ENCODE measurements at regions not wholly inside any gene's neighbourhood (a gene's known extent, or its start where the extent isn't known, plus 50 kb on each side); places are given as distances from the start of the nearest gene placed in this dataset.

DNA sequence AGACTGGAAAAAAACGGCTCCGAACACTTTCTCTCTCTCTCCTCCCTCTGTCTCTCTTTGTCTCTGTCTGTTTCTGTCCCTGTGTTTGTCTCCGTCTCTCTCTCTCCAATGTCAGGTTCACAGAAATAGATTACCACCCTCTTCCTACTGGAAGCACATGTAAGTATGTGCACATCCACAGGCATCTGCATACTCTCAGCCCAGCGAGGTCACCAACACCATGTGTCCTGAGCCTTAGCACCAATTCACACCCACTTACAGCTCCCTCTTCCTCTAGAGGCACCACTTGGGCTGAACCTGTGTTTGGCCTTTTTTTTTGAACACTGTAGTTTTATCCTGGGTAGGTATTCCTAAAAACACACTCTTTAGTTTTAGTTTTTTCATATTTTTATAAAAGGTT lies 130.5 kb downstream of the ETS2 start:
- H3K4me3 Mint-ChIP-seq = no peak overlapping the region
- peak overlapping the region in 1 of 2 donors; percentile 69 for H3K27ac Mint-ChIP-seq
- peaks cover 19% of the 10 kb centered on the region for H3K4me1 Mint-ChIP-seq
- H3K9me3 Mint-ChIP-seq = no peaks in the 10 kb centered on the region
- DNase-seq (no peak), ATAC-seq (no peak)
- no peaks in the 10 kb centered on the region for H3K27me3 Mint-ChIP-seq

DNA sequence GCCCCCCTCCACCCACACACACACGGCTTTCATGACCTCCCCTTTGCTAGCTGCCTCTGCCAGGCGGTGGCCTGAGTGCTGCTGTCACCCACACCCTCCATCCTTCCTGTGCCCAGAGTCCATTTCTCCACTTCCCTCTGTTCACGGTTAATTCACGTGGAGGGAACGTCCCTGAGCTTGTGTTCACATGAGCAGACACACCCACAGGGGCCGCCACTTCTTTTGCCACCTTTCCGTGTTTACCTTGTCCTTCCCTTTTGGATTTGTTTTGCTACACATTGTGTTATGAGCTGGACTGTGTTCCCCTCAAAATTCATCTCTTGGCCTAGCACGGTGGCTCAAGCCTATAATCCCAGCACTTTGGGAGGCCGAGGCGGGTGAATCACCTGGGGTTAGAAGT lies 128.0 kb downstream of the ETS2 start:
- Mint-ChIP-seq H3K4me3 (no peak overlapping the region), H3K27me3 (no peaks in the 10 kb centered on the region), H3K27ac (peak overlapping the region in 1 of 2 donors; percentile 81), H3K4me1 (peaks cover 16% of the 10 kb centered on the region), H3K9me3 (peaks cover 0 to 11% of the 10 kb centered on the region in 2 donors)
- no peak for DNase-seq
- ATAC-seq = no peak

DNA sequence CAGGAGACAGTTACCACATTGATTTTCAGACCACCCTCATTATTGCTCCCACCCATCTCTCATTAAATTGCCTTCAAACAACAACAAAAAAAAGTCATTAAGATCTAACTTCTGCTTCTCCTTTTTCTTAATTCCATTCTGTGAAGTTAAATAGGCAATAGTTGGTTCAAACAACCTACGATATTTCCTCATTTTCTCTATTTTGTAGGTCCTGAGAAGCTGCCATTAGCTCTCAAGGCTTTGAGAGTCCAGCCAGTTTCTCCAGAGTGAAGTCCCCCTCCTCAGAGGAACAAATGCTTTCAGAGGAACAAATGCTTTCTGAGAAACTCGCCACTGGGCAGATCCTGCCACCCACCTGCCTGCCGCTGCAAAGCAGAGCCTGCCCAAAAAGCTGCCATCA lies 125.6 kb downstream of the ETS2 start:
- Mint-ChIP-seq H3K27ac (no peak overlapping the region), H3K4me3 (no peak overlapping the region), H3K27me3 (peaks cover 6% of the 10 kb centered on the region), H3K9me3 (peaks cover 0 to 11% of the 10 kb centered on the region in 2 donors), H3K4me1 (peaks cover 12% of the 10 kb centered on the region)
- ATAC-seq (no peak), DNase-seq (no peak)

DNA sequence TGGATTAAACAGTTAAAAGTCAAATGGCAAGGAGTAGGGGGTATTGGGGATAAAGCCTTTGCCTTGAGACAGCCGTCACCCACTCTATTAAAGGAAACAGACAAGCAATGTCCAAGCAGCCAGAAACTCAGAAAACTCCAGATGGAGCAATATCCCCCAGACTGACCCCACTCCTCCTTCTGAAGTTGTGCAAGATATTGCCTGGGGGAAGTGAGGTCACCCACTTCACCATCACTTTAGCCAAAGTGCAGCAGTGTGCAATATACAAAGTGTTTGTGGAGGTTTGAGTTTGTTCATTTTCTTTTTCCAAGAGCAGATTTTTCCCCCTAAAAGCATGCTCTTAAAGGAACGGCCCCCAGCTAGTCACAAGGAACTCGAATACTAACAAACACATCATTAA lies 125.1 kb downstream of the ETS2 start:
- Mint-ChIP-seq H3K4me1 (peaks cover 17% of the 10 kb centered on the region), H3K27ac (no peak overlapping the region), H3K4me3 (no peak overlapping the region), H3K27me3 (peaks cover 11% of the 10 kb centered on the region), H3K9me3 (peaks cover 0 to 11% of the 10 kb centered on the region in 2 donors)
- ATAC-seq (no peak), DNase-seq (no peak)

DNA sequence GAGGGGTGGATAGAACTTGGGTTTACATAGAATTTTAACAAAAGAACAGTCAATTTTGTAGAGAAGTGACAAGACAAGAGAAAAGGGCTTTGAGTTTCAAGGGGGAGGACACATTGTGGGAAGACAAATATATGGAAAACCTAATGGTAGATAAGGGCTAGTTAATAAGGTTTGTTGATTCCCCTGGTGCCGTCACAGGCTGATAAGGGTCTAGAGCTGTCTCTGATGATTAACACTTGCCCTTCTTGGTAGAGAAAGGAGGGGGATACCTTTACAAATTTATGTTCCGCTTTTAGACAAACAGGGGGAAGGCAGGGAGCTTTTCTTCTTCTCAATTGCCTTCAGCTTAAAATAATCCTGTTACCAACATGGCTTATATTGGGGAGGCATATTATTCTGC lies 124.3 kb downstream of the ETS2 start:
- ATAC-seq (no peak), DNase-seq (no peak)
- peaks cover 20% of the 10 kb centered on the region for H3K4me1 Mint-ChIP-seq
- peaks cover 19% of the 10 kb centered on the region for H3K27me3 Mint-ChIP-seq
- H3K4me3 Mint-ChIP-seq = no peak overlapping the region
- H3K27ac Mint-ChIP-seq = peak overlapping the region in 1 of 2 donors; percentile 37
- H3K9me3 Mint-ChIP-seq = peaks cover 0 to 11% of the 10 kb centered on the region in 2 donors

DNA sequence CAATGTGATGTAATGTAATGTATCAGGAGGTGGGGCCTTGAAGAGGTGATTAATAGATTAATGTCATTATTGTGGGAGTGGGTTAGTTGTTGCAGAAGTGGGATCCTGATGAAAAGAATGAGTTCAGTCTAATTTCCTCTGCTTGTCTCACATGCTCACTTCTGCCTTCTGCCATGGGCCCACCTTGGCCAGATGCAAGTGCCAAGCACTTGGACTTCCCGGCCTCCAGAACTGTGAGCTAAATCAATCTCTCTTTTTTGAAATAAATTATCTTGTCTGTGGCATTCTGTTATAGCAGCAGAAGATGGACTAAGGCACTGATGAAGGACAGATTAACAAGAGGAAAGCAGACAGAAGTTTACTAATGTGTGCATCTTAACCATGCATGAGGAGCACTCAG lies 123.9 kb downstream of the ETS2 start:
- H3K27me3 Mint-ChIP-seq = peaks cover 23% of the 10 kb centered on the region
- H3K27ac Mint-ChIP-seq = peak overlapping the region in 1 of 2 donors; percentile 37
- no peak overlapping the region for H3K4me3 Mint-ChIP-seq
- peaks cover 20% of the 10 kb centered on the region for H3K4me1 Mint-ChIP-seq
- DNase-seq = no peak
- H3K9me3 Mint-ChIP-seq = peaks cover 0 to 11% of the 10 kb centered on the region in 2 donors
- no peak for ATAC-seq

DNA sequence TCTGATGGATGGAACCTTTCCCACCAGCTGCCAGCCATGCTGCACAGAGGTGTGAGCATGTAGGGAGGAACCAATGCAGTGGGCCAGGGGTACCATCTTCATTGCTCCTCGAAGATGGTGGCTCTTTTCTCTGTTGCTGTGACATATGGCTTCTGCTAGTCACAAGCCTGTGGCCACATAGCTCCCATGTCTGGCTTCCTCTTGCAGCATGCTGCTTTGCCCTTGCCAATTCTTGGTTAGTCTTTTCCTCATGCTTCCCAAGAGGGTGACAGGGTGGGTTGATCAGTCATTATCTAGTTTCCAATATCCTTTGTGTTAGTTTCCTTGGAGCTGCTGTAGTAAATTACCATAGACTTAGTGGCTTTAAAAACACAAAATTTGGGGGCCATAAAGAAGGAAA lies 123.4 kb downstream of the ETS2 start:
- no peak overlapping the region for H3K27ac Mint-ChIP-seq
- peaks cover 0 to 11% of the 10 kb centered on the region in 2 donors for H3K9me3 Mint-ChIP-seq
- no peak for ATAC-seq
- H3K27me3 Mint-ChIP-seq = peaks cover 24% of the 10 kb centered on the region
- peaks cover 20% of the 10 kb centered on the region for H3K4me1 Mint-ChIP-seq
- no peak overlapping the region for H3K4me3 Mint-ChIP-seq
- DNase-seq = no peak

DNA sequence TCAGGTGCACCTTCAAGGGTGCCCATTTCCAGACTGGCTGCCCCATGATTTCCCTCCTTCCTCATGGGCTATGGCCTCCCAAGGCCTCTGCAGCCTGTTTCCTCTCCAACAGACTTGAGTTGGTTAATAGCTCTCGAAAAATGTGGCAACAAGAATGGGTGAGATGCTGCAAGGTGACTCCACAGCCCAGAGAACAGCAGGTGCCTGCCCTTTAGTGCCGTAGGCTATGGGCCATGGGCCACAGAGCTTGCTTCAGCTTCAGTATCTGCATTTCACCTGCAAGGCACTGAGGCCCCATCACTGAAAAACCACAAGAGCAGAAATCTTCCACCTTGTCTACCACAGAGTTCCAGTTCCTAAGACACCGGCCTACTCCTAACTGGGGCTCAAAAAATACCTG lies 122.0 kb downstream of the ETS2 start:
- no peak for ATAC-seq
- Mint-ChIP-seq H3K27ac (no peak overlapping the region), H3K27me3 (peaks cover 27% of the 10 kb centered on the region), H3K4me3 (no peak overlapping the region), H3K4me1 (peaks cover 20% of the 10 kb centered on the region), H3K9me3 (peaks cover 0 to 14% of the 10 kb centered on the region in 2 donors)
- DNase-seq = no peak

DNA sequence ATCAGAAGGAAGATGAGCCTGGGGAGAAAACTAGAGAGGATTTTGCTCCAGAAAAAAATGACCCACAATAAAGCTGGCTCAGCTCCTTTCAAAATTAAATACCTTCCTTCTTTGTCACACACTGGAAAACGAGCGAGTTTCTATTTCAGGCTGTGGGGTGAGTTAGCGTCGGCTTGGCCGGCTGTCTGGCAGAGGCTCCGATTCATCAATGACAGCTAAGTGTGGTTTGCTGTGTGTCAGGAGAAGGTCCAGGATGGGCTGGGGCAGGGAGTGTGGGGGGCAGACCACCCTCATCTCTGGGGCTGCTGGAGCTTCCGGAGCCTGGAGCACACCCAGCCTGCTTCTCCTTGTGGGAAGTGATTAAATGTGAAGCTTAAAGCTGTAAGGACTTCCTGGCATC lies 120.2 kb downstream of the ETS2 start:
- Mint-ChIP-seq H3K9me3 (peaks cover 0 to 19% of the 10 kb centered on the region in 2 donors), H3K4me3 (no peak overlapping the region), H3K27ac (peak overlapping the region in 1 of 2 donors; percentile 89), H3K27me3 (peaks cover 40% of the 10 kb centered on the region), H3K4me1 (peaks cover 20% of the 10 kb centered on the region)
- DNase-seq (no peak), ATAC-seq (no peak)

DNA sequence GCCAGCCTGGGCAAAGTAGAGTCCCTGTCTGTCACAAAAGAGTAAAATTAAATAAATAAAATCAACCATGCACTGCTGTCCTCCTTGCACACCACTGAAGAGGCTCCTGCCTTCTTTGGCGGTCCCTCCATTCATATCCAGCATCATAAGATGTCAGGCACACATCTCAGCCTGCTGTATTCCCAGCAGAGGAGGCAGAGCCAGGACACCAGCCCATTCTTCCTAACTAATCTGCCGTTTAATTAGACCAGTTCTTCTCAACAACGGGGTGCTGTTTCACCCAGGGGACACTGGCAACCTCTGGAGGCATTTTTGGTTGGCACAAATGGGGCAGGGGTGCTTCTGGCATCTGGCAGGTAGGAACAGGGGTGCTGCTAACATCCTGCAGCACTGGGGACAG lies 119.7 kb downstream of the ETS2 start:
- no peak for ATAC-seq
- Mint-ChIP-seq H3K27me3 (peaks cover 40% of the 10 kb centered on the region), H3K4me1 (peaks cover 20% of the 10 kb centered on the region), H3K4me3 (no peak overlapping the region), H3K27ac (peak overlapping the region in 1 of 2 donors; percentile 89), H3K9me3 (peaks cover 0 to 19% of the 10 kb centered on the region in 2 donors)
- no peak for DNase-seq

DNA sequence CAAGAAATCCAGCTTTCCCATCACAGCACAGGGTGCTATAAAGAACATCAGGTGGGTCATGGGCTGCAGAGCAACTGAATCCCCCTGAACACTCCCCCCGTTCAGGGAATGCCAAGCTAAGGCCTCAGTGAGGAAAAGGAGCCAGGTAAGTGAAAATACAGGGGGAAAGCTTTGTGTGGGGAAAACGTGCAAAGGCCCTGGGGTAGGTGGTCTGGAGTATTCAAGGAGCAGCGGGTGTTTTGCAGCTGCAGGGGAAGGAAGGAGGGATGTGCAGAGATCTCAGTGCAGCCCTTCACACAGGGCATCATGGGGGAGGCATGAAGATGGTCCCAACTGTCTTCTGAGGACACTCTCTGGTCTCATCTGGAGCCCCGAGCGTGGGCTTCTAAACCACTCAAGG lies 119.2 kb downstream of the ETS2 start:
- no peak overlapping the region for H3K4me3 Mint-ChIP-seq
- ATAC-seq = no peak

DNA sequence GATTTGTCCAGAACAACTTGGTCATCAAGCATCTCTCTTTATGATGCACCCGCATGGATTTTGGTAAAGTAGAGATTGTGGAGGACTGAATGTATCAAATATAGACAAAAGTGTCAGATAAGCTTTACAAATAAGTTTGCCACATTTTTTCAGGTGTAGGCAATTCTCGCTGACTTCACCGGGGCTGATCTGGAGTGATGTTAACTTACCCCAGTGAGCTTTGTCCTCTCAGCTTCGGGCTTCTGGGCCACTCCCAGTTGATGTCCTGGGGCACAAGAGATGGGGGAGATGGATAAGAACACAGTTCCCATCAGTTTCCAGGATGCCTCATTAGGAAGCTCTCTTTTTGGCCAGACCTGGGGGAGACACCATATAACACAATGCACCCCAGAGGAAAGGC lies 117.7 kb downstream of the ETS2 start:
- no peak for DNase-seq
- Mint-ChIP-seq H3K4me3 (no peak overlapping the region), H3K27me3 (peaks cover 51% of the 10 kb centered on the region), H3K9me3 (peaks cover 0 to 8% of the 10 kb centered on the region in 2 donors), H3K27ac (no peak overlapping the region), H3K4me1 (peaks cover 20% of the 10 kb centered on the region)
- no peak for ATAC-seq

More for the DNA sequence above, 119.2 kb downstream of the ETS2 start:
- Mint-ChIP-seq H3K4me1 (peaks cover 20% of the 10 kb centered on the region), H3K9me3 (peaks cover 0 to 16% of the 10 kb centered on the region in 2 donors), H3K27me3 (peaks cover 43% of the 10 kb centered on the region), H3K27ac (no peak overlapping the region)
- DNase-seq = no peak

DNA sequence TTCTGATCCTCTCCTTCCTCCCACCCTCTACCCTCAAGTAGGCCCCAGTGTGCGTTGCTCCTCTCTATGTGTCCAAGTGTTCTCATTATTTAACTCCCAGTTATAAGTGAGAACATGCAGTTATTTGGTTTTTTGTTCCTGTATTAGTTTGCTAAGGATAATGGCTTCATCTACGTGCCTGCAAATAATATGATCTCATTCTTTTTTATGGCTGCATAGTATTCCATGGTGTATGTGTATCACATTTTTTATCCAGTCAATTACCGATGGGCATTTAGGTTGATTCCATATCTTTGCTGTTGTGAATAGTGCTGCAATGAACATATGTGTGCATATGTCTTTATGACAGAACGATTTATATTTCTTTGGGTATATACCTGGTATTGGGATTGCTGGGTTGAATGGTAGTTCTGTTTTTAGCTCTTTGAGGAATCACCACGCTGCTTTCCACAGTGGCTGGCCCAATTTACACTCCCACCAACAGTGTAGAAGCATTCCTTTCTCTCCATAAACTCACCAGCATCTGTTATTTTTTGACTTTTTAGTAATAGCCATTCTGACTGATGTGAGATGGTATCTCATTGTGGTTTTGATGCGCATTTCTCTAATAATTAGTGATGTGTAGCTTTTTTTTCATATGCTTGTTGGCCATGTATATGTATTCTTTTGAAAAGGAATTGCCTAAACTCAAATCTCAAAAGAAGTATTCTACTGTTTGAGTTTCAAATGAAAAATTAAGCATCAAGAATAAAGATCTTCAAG lies 116.9 kb downstream of the ETS2 start:
- H3K4me3 Mint-ChIP-seq = no peak overlapping the region
- peaks cover 0 to 8% of the 10 kb centered on the region in 2 donors for H3K9me3 Mint-ChIP-seq
- H3K27me3 Mint-ChIP-seq = peaks cover 51% of the 10 kb centered on the region
- no peak for ATAC-seq
- no peak for DNase-seq
- peaks cover 15% of the 10 kb centered on the region for H3K4me1 Mint-ChIP-seq
- H3K27ac Mint-ChIP-seq = no peak overlapping the region

DNA sequence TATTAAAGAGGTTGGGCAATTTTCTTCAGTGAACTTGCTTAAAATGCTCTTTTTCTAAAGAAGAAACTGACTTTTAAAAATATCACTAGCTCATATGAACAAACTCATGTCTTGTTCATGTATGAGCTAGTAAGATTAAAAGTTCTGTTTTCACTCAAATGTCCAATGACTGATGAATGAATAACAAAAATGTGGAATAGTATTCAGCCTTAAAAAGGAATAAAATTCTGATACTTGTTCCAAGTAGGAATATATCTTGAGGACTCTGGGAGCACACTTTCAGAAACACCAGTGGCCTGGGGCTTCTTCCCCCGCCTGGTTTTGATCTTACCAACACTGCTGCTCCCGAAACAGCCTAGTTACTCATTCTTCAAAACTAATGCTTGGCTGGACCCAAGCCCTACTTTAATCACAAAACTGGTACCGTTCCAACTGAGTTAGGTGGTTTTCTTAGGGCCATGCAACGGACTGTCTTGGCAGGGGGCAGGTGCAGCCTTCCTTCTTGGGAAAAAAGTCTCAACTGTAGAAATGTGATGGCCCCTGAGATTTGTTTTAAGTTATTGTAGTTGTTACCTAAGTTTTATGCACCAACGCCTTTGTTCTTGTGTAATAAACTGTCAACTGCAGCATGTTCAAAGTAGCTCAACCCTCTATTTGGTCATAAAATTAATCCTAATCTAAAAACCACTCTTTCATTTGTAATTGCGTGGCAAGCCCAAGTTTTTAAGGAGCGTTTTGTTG lies 116.0 kb downstream of the ETS2 start:
- DNase-seq = no peak
- Mint-ChIP-seq H3K27ac (no peak overlapping the region), H3K4me1 (peaks cover 11% of the 10 kb centered on the region), H3K4me3 (no peak overlapping the region), H3K27me3 (peaks cover 58% of the 10 kb centered on the region), H3K9me3 (peaks cover 0 to 8% of the 10 kb centered on the region in 2 donors)
- ATAC-seq = no peak

DNA sequence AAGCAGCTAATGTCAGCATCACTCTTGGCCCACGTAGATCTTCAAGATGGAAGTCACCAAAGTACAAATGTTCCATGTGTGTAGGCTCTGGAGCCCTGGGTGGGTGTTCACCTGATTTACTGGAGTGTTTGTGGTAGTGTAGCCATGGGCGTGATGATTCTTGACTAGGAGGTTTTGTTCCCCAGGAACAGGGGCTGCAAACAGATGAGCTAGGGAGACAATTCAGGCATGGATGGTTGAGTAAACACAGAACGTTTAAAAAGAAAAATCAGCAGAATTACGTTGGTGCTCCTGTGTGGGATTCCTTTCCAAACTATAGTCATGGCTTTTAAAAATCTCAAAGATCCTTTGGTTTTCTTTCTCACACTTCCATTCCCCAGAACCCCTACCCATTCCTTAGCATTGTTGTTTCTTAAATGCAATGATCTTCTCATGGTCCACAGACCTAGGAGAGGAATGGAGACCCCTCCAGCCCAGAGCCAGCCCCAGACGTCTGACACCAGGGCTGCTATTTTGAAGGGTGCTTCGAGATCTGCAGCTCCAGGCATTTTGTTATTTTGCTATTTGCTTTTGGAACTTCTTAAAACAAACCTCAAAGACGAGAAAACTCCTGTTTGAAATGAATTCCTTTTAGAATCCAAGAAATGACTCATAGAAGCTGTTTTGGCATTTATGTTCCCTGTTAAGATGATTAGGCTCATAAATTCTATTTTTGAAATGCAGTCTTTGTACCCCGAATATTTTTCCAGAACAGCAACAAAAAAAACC lies 115.1 kb downstream of the ETS2 start:
- Mint-ChIP-seq H3K4me1 (peaks cover 2% of the 10 kb centered on the region), H3K9me3 (peaks cover 0 to 8% of the 10 kb centered on the region in 2 donors), H3K4me3 (no peak overlapping the region), H3K27ac (no peak overlapping the region), H3K27me3 (peaks cover 56% of the 10 kb centered on the region)
- DNase-seq (no peak), ATAC-seq (no peak)
